ENCODE measurements at regions not wholly inside any gene's neighbourhood (a gene's known extent, or its start where the extent isn't known, plus 50 kb on each side); places are given as distances from the start of the nearest gene placed in this dataset.
"Not testable (repeated sequence)": the region's sequence is repeated elsewhere in the genome, so short reads cannot be mapped to it uniquely, and the experiment has no call there.

DNA sequence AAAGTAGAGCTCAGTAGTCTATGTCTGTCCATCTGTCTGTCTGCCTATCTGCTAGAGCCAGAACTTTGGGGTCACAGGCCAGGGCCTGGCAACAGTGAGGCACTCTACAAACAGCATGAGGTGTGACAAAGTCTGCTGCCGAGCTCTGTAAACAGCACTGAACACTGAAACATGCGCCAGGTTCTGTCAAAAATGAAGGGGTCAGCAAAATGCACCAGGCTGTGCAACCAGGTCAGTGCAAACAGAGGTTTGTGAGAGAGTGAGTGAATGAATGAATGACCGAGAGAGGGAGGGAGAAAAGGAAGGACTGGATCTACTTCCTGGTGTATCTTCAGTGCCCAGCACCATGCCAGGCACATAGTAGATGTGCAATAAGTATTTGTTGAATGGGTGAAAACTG is 1957.8 kb downstream of the FOXD4L5 start:
- TF ChIP-seq CTCF (IDR thresholded peaks at IDR 0.05; ENCODE audit: low read depth, low read length, missing input control); ZBTB33 (IDR thresholded peaks at IDR 0.05); GABPA (IDR thresholded peaks at IDR 0.05 in 1 of 2, conservative IDR thresholded peaks at IDR 0.05 in 1 of 2): not testable (repeated sequence)
- peak; percentile 63 for TF ChIP-seq SP1 (IDR thresholded peaks at IDR 0.05)
- TF ChIP-seq HNF4A (conservative IDR thresholded peaks at IDR 0.05): peak; percentile 56

Measured in liver (tissue), 3 donors.